Retina (tissue), 1 donor: ENCODE measurements at regions not wholly inside any gene's neighbourhood (a gene's known extent, or its start where the extent isn't known, plus 50 kb on each side); places are given as distances from the start of the nearest gene placed in this dataset.
A peak's percentile ranks its signal among the peaks of the same experiment; 100 is the strongest.

ENCODE experiments used
- DNase-seq: peaks from one replicate; pipeline ENCODE4 v3.0.0-alpha.2; 2016

- DNase-seq = no peak
These were observed 127.8 kb upstream of the RFLNA start for GRCh38 chr12:124167141-124167540.

DNA sequence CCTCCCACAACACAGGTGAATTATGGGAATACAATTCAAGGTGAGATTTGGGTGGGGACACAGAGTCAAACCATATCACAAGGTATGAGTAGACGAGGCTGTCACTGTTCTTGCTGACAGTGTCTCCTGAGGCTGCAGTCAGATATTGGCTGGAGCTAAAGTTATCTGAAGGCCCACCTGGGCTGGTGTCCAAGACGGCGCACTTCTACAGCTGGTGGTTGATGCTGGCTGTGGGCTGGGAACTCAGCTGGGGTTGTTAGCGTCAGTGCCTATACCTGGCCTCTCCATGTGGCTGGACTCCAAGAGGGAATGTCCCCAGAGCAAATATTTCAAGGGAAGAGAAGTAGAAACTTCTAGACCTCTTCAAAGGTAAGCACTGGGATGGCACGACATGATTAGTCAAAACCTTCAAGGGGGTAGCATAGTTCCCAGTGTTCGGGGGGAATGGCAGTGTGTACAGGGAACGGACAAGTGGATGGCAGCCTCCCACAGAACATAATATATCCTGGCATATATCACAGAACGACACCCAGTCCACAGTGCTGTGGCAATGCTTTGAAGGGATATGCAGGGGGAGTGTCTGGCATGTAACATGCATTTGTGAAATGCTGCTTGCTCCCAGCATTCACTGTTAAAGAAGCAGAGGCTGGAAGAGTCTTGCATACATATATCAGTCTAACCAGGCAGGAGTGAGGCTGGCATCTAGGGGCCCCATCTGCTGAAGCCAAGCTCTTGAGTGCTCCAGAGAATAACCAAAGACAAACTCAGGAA lies 126.7 kb upstream of the RFLNA start:
- no peak for DNase-seq

DNA sequence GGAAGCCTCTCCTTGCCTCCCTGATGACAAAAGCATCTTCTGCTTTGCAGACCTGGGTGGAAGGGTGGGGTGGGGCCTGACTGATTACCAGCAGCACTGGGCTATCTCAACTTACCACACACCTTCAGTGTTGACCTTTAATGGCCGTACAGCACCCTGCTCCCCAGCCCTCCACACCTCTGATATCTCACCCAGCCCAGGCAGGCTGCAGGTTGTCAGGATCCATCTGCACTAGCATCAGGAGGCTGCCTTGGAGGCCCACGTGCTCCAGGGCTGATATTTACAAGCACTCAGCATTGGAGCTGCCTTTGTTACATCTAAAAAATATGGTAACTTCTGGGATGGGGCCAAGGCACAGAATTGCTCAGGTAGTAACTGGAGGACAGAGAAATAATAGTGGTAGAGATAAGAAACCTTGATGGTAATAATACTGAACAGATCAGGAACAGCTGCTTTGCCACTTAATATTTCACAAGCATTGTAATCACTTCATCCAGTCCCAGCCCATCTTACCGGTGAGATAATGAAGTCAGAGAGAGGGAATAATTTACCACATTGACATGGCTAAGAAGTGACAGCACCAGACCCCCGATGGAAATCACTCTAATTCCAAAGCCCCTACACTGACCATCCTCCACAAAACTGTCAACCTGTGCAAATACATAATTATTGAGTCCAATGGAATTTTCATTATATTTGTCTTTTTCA lies 125.2 kb upstream of the RFLNA start:
- no peak for DNase-seq

DNA sequence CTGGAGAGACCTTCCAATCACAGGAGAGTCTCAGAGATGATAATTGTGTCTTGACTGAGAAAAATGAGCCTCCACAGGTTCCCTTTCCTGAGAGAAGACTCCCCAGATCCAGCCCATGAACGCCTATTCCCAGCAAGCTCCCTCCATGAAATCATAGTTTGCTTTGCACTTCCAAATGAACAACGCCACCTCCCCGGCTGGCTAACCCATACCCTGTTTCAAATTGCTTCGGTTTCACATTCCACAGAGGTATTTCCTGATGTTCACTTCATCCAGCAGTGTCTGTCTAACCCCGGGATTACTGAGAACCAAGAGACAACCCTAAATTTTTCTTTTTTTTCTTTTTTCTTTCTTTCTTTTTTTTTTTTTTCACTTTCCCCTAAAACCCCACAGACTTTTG lies 124.1 kb upstream of the RFLNA start:
- DNase-seq = no peak

GRCh38 chr12:124171231-124171979 lies 123.5 kb upstream of the RFLNA start:
- DNase-seq = no peak

- no peak for DNase-seq
These were observed 122.3 kb upstream of the RFLNA start for GRCh38 chr12:124172636-124173035.

DNA sequence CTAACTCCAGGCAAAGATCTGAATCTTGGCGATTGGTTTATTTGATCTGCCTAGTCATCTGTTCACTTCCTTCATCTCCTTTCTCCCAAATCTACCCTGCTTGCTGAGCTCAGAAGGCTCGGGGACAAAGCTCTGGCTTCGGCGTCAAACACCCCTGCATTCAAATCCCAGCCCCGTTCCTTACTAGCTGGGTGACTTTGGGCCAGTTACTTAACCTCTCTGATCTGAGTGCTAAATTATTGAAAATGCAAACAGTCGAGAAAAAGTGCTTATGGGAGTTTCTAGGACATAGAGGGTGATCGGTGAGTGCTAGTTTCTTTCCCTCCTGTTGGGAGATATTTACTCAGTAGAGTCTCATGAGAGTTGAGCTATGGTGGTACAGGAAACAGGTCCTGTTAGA lies 121.2 kb upstream of the RFLNA start:
- DNase-seq = no peak

DNA sequence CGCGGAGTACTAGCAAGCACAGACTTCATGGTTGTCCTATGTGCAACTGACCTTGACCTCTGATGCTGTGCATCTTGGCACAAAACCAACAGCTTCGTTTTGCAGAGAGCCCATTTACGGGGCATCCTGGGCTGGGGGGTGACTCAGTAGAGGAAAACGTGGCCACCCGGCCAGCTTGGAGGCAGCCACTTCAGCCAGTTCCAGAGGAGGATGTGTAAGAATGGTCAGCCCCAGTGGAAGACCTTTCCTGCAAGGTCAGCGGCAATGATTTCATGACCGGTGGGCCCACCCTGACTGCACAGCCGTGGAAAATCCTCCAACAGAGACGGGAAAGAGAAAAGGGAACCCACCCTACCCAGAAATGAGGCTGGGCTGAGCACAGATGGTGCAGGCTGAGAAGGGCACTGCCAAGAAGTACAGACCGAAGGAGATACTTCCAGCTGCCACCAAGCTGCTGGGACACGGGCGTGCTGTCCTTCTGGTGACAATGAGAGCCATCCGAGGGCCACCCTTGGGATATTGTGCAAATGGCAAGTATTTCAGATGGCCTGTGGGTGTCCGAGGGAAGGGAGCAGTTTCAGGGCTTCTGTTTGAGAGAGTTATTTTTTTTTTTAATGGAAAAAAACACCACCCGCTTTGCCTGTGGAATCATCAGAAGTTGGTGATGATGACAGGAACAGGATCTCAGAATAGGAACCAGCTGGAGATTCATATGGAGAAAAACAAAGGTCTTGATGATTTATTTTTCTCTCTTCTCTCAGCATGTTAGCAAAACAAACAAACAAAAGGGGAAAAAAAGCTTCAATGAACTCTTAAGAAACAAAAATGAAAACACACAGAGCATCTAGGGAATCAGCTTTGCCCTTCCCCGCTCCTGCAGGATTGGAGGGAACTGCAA lies 120.2 kb upstream of the RFLNA start:
- no peak for DNase-seq

DNA sequence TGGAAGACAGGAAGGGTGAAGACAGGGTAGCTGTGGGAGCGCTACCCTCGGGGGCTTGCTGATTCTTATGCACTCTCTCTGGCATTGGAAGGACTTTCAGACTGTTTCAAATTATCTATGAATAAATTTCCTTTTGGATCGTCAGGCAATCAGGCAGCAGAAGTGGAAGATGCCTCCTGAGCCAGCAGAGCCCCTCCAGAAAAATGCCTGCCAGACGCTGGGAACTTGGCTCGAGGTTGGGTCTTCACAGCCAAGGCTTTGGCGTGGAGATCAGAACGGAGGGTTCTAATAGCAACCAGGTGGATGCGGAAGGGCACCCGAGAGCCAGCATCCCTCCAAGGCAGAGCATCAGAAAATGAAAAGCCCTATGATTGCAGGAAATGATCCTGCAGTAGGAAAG lies 119.2 kb upstream of the RFLNA start:
- DNase-seq = no peak

GRCh38 chr12:124177276-124177950 lies 117.5 kb upstream of the RFLNA start:
- DNase-seq = no peak

DNA sequence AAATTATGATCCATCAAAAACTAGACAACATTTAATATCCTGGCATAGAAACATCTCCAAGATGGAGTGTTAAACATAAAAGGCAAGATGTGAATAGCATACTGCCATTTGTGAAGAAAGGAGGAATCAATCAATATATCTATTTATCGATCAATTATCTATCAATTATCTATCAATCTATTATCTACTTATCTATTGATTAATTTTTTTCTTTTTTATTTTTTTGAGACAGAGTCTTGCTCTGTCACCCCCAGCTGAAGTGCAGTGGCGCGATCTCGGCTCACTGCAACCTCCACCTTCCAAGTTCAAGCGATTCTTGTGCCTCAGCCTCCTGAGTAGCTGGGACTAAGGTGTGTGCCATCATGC lies 117.0 kb upstream of the RFLNA start:
- no peak for DNase-seq

- no peak for DNase-seq
These were observed 114.8 kb upstream of the RFLNA start for GRCh38 chr12:124179936-124180607.

DNA sequence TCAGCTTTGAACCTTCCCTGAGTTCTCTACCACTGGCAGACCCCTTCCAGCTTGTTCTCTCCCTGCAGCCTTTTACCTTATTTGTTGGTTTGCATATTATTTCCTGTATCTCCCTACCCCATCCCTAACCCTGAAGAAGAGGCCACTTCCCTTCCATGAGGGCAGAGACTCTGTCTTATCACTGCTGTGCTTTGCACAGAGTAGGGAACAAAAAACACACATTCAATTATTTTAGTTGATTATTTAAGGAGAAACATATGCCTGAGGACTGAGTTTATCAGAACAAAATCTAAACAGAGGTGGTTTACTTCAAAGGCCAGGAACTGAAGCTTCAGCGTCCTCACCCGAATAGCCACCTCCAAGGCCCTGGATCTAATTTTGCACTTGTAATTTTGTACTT lies 111.7 kb upstream of the RFLNA start:
- no peak for DNase-seq

DNA sequence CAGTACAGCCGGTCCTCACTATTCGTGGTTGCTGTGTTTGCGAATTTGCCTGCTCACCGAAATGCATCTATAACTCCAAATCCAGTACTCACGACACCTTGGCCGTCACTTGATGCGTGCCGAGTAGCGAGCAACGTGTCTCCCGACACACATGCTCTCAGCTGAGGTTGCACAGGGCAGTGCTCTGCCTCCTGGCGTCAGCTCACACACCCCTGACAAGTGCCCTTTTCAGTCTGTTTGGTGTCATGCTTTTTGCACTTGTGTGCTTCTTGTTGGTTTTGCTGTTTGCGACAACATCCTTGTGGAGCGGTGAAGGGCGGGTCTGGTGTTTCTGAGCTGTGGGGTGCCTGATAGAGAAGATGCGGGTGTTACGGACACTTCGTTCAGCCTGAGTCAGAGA lies 110.4 kb upstream of the RFLNA start:
- DNase-seq = no peak

DNA sequence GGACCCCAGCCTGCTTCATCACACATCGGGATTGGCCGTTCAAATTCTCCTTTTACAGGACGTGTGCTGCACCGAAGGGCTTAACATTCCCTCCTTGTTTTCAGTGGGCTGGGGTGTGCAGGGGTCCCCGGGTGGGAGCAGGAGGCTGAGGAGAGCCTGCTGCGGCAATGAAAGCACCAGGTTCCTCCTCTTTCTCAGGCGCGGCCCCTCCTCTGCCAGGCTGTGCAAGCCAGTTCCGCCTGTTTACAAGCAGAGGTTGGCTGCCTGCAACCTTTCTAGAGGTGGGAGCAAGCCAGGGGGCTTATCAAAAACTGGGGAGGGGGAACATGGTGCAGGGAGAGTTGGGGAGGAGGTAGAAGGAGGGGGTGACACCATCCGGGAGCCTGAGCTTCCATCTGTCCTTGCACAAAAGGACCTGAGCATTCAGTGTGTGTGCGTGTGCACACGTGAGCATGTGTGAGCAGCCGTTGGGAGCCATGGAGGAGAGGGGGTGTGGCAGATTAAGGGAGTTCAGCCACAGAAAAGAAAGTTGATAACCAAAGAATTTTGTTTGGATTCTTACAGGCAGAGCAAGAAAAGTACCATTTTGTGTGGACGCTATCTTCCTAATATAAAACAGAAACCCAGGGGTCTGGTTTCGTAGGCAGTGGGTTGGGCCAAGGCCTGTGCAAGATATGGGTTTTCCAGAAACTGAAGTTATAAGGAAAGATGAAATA lies 108.8 kb upstream of the RFLNA start:
- DNase-seq = peak; percentile 44

DNA sequence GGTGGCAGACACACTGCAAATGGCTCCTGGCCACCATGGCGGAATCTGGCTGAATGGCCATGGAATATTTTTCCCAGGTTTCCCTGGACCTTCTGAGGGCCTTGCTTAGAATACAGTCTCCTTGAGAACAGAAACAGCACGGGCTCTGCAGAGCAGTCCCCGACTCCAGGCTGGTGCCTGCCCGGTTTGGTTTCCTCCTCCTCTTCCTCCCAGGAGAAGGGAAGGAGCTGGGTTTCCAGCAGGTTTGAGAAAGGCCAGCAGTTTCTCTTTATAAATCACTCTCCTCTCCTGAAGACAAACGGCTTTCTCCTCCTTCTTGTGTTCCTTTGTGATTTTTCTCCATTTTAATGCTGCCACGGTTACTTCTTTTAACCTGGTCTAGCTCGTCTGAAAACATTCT lies 106.8 kb upstream of the RFLNA start:
- peak; percentile 31 for DNase-seq

GRCh38 chr12:124188561-124189405 lies 106.1 kb upstream of the RFLNA start:
- peak; percentile 35 for DNase-seq

DNA sequence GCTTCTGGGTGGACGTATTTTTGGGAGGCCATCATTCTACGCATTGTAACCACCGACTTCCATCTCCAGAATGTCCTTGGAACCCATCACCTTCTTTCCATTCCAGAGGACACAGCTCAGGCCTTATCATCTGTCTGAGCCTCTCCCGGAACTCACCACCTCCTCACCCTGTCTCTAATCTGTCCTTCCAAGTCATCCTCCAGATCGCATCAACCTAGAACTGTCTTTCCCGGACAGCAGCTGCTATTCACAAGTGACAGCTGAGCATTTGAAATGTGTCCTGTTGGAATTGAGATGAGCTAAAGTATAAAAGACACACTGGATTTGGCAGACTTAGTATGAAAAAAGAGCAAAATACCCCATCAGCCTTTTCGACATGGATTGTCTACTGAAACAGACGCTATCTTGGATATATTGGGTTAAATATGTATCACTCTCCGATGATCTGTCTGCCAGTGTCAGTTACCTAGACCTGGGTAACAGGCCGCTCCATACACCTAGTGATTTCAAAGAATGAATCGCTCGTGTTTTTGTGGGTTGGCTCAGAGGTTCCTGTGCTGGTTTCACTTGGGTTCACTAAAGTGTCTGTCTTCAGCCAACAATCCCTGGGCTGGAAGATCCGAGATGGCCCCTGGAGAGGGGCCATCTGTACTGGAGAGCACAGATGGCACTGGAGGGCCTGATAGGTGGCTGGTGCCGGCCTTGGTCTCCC lies 104.4 kb upstream of the RFLNA start:
- DNase-seq = no peak

GRCh38 chr12:124191024-124191359 lies 103.9 kb upstream of the RFLNA start:
- DNase-seq = no peak

DNA sequence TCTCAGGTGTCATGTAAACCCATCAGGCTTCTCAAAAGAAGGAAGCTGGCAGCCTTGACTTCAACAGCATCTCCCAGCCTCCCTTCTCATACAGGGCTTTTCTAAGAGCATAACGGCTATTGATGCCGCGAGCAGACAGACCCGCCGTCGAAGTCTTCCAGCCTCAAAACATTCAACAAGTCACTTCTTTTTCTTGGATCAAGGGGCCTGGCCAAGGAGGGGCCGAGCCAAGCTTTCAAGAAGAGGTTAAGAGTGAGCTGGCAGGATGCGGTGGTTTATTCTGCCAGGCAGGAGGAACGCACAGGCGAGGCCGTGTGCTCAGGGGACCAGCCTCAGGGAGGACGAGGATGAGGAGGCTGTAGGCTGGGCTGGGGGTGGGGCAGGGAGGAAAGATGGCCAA lies 102.9 kb upstream of the RFLNA start:
- no peak for DNase-seq
